ENCODE measurements at regions not wholly inside any gene's neighbourhood (a gene's known extent, or its start where the extent isn't known, plus 50 kb on each side); places are given as distances from the start of the nearest gene placed in this dataset.

GRCh38 chr2:16716944-16717343 lies 51.3 kb upstream of the CYRIA start (continued):
- TF ChIP-seq BCLAF1 (IDR thresholded peaks at IDR 0.05) = no peak
- TF ChIP-seq NFYB (IDR thresholded peaks at IDR 0.05; ENCODE audit: insufficient read depth, low read depth, low read length) = no peak
- no peak for TF ChIP-seq REST (IDR thresholded peaks at IDR 0.05; ENCODE audit: low read depth, low read length)
- no peak for TF ChIP-seq CUX1 (IDR thresholded peaks at IDR 0.05; ENCODE audit: insufficient replicate concordance, low read depth, low read length)
